Panc1 (cell line): ENCODE measurements at regions not wholly inside any gene's neighbourhood (a gene's known extent, or its start where the extent isn't known, plus 50 kb on each side); places are given as distances from the start of the nearest gene placed in this dataset.

Experiments
- ATAC-seq: fragments of 200-7000 bp; cut with Tn5 transposase; 2 replicates; pipeline ENCODE4 v1.9.1; 2020; ENCODE audit warnings: mild to moderate bottlenecking, moderate library complexity
- BruUV-seq: library from RNA; stranded (reverse); fragments of 400-500 nt; replicated peaks from 2 replicates; lab custom pipeline; 2021; lab: Mats Ljungman, UMichigan
- CTCF ChIA-PET: fragments of 300-600 bp; sonication (Branson Sonifier 250); formaldehyde crosslinking; loops from one replicate; lab custom pipeline; 2022; ENCODE audit warnings: antibody characterized with exemption; lab: Charles Lee
- POLR2A ChIA-PET: fragments of 300-600 bp; sonication (Branson Sonifier 250); formaldehyde crosslinking; loops from one replicate; lab custom pipeline; 2022; ENCODE audit warnings: antibody characterized with exemption; lab: Charles Lee
- DNase-seq: peaks from one replicate; pipeline ENCODE4 v3.0.0-alpha.2; 2010; ENCODE audit warnings: low read depth, low spot score
- H3K27ac ChIP-seq: 2 replicates; pipeline ENCODE4 v1.5.1; 2011; ENCODE audit warnings: mild to moderate bottlenecking, low read length, inconsistent platforms
- H3K27me3 ChIP-seq: fragments of 200-500 bp; sonication (Bioruptor generic); 2 replicates; pipeline ENCODE4 v1.6.0; 2014; ENCODE audit warnings: low read length, inconsistent platforms; ENCODE audit not compliant: control insufficient read depth, insufficient read depth
- H3K36me3 ChIP-seq: fragments of 200-500 bp; sonication (Bioruptor generic); 2 replicates; pipeline ENCODE4 v1.5.1; 2014; ENCODE audit warnings: inconsistent platforms, mild to moderate bottlenecking, low read length, moderate library complexity; ENCODE audit not compliant: control insufficient read depth, insufficient read depth
- H3K4me1 ChIP-seq: 2 replicates; pipeline ENCODE4 v1.5.1; 2011; ENCODE audit warnings: inconsistent platforms, mild to moderate bottlenecking, low read length, moderate library complexity; ENCODE audit not compliant: control insufficient read depth, insufficient read depth
- H3K4me3 ChIP-seq, 2 experiments: 2 replicates each; pipeline ENCODE4 v1.5.1; 2011 to 2012; ENCODE audit warnings: low read depth in 2 of 2, low read length in 2 of 2, mild to moderate bottlenecking in 2 of 2, inconsistent platforms in 1 of 2, moderate library complexity in 1 of 2
- H3K9me3 ChIP-seq: fragments of 200-500 bp; sonication (Bioruptor generic); 2 replicates; pipeline ENCODE4 v1.5.1; 2014; ENCODE audit warnings: low read depth, mild to moderate bottlenecking, inconsistent platforms, low read length, moderate library complexity; ENCODE audit not compliant: control insufficient read depth, insufficient read depth
- CTCF ChIP-seq: fragments of 450-650 bp; IDR thresholded peaks from 2 replicates; pipeline ENCODE4 v1.5.1; 2017; ENCODE audit warnings: mild to moderate bottlenecking
- POLR2AphosphoS5 ChIP-seq: IDR thresholded peaks from 2 replicates; pipeline ENCODE4 v1.6.1; 2012; ENCODE audit warnings: mild to moderate bottlenecking, low read depth, low read length, moderate library complexity
- REST ChIP-seq, 2 experiments: IDR thresholded peaks; 2 replicates each; pipeline ENCODE4 v1.6.1; 2011 to 2012; ENCODE audit warnings: low read depth in 2 of 2, control low read depth in 1 of 2, low read length in 1 of 2, mild to moderate bottlenecking in 1 of 2, moderate library complexity in 1 of 2; ENCODE audit not compliant: insufficient read depth in 1 of 2
- SIN3A ChIP-seq: IDR thresholded peaks from 2 replicates; pipeline ENCODE4 v1.6.1; 2012; ENCODE audit warnings: low read depth, mild to moderate bottlenecking, low read length, moderate library complexity, borderline replicate concordance; ENCODE audit not compliant: insufficient read depth
- TCF7L2 ChIP-seq: IDR thresholded peaks from 2 replicates; pipeline ENCODE4 v1.6.1; 2011; ENCODE audit warnings: mild to moderate bottlenecking, low read depth, low read length, inconsistent platforms
- in situ Hi-C: cut with HindIII; loops from 2 replicates; pipeline ENCODE4 v1.10.0; 2016; ENCODE audit warnings: low sequenced_read_pairs, low pct_unique_long_range_greater_than_20kb
- intact Hi-C: fragments of 100-400 bp; cut with micrococcal nuclease; formaldehyde crosslinking; loops from one replicate; pipeline ENCODE4 v1.10.0; 2022; ENCODE audit not compliant: unreplicated experiment

- DNase-seq (no peak), ATAC-seq (no peak)
- Histone ChIP-seq H3K27ac (no peak overlapping the region), H3K27me3 (no peaks in the 10 kb centered on the region), H3K4me3 (no peak overlapping the region), H3K4me1 (no peaks in the 10 kb centered on the region), H3K9me3 (no peaks in the 10 kb centered on the region), H3K36me3 (no peaks in the 10 kb centered on the region)
- no TSS peak for BruUV-seq
- CTCF ChIA-PET: no interaction called here
- in situ Hi-C loops: no loop called here
- POLR2A ChIA-PET: no interaction called here
- intact Hi-C loops: no loop called here
- TF ChIP-seq SIN3A (no peak), REST (IDR thresholded peaks at IDR 0.05; ENCODE audit: insufficient read depth in 1 of 2, low read depth in 2 of 2, low read length in 1 of 2) (no peak), POLR2AphosphoS5 (no peak), TCF7L2 (no peak)
Observed at GRCh38 chr1:73811798-73812197, 386.2 kb downstream of the LRRIQ3 start.

GRCh38 chr1:73804935-73805334 is 393.0 kb downstream of the LRRIQ3 start:
- H3K4me1 ChIP-seq: no peaks in the 10 kb centered on the region
- no peak for TF ChIP-seq REST (IDR thresholded peaks at IDR 0.05; ENCODE audit: insufficient read depth in 1 of 2, low read depth in 2 of 2, low read length in 1 of 2)
- TF ChIP-seq CTCF: no peak
- no peak for TF ChIP-seq SIN3A
- no peak for TF ChIP-seq POLR2AphosphoS5
- TF ChIP-seq TCF7L2: no peak
- POLR2A ChIA-PET: no interaction called here
- DNase-seq: no peak
- in situ Hi-C loops: no loop called here
- no peak for ATAC-seq
- CTCF ChIA-PET: no interaction called here
- intact Hi-C loops: no loop called here
- H3K27me3 ChIP-seq: no peaks in the 10 kb centered on the region
- BruUV-seq: no TSS peak
- H3K36me3 ChIP-seq: no peaks in the 10 kb centered on the region
- H3K9me3 ChIP-seq: no peaks in the 10 kb centered on the region
- H3K4me3 ChIP-seq: no peak overlapping the region
- H3K27ac ChIP-seq: no peak overlapping the region
